IPS-15b (cell line): ENCODE measurements at regions not wholly inside any gene's neighbourhood (a gene's known extent, or its start where the extent isn't known, plus 50 kb on each side); places are given as distances from the start of the nearest gene placed in this dataset.
"Not testable (repeated sequence)": the region's sequence is repeated elsewhere in the genome, so short reads cannot be mapped to it uniquely, and the experiment has no call there.

Source experiments
- H3K27me3 ChIP-seq: one replicate; pipeline ENCODE4 v1.6.1; 2013; ENCODE audit warnings: low read length; ENCODE audit not compliant: control insufficient read depth, insufficient read depth
- H3K36me3 ChIP-seq: one replicate; pipeline ENCODE4 v1.6.1; 2013; ENCODE audit warnings: low read length; ENCODE audit not compliant: control insufficient read depth, insufficient read depth
- H3K4me1 ChIP-seq: one replicate; pipeline ENCODE4 v1.6.1; 2013; ENCODE audit warnings: mild to moderate bottlenecking, low read length; ENCODE audit not compliant: control insufficient read depth, insufficient read depth
- H3K4me3 ChIP-seq: one replicate; pipeline ENCODE4 v1.5.1; 2013; ENCODE audit warnings: low read depth, low read length
- H3K9ac ChIP-seq: one replicate; pipeline ENCODE4 v1.6.1; 2013; ENCODE audit warnings: low read depth, mild to moderate bottlenecking, low read length
- H3K9me3 ChIP-seq: one replicate; pipeline ENCODE4 v1.6.1; 2013; ENCODE audit warnings: mild to moderate bottlenecking, low read length; ENCODE audit not compliant: control insufficient read depth, insufficient read depth

GRCh38 chr7:88610942-88611341 lies 148.6 kb upstream of the ZNF804B start:
- H3K9ac ChIP-seq: no peak overlapping the region
- H3K27me3 ChIP-seq: no peaks in the 10 kb centered on the region
- no peaks in the 10 kb centered on the region for H3K4me1 ChIP-seq

DNA sequence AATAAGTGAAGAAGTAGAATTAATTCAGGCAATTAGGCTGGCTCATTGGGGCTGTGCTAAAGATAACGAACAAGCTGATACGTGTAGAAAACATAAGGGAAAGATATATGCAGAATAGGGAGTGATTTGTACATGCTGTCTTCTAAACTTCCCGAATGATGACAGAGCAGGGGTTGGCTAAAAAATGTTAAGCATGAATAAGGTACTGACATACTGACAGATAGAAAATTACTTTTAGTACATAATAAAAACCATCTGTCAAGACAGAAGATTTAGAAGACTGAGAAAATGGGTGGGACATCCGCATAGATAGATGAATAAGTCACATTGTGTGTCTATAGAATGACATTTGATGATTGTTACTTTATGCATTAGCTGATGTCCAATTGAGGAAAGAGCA lies 158.8 kb upstream of the ZNF804B start:
- H3K9me3 ChIP-seq: no peaks in the 10 kb centered on the region
- H3K4me1 ChIP-seq: peaks cover 4% of the 10 kb centered on the region
- H3K9ac ChIP-seq: no peak overlapping the region
- no peaks in the 10 kb centered on the region for H3K36me3 ChIP-seq
- H3K4me3 ChIP-seq: no peak overlapping the region
- no peaks in the 10 kb centered on the region for H3K27me3 ChIP-seq

More at GRCh38 chr7:88610942-88611341, 148.6 kb upstream of the ZNF804B start:
- no peak overlapping the region for H3K4me3 ChIP-seq
- no peaks in the 10 kb centered on the region for H3K36me3 ChIP-seq
- H3K9me3 ChIP-seq: no peaks in the 10 kb centered on the region

GRCh38 chr7:88599528-88599927 lies 160.0 kb upstream of the ZNF804B start:
- H3K36me3 ChIP-seq: no peaks in the 10 kb centered on the region
- no peak overlapping the region for H3K9ac ChIP-seq
- H3K4me1 ChIP-seq: peaks cover 4% of the 10 kb centered on the region
- H3K27me3 ChIP-seq: no peaks in the 10 kb centered on the region
- no peak overlapping the region for H3K4me3 ChIP-seq
- no peaks in the 10 kb centered on the region for H3K9me3 ChIP-seq

DNA sequence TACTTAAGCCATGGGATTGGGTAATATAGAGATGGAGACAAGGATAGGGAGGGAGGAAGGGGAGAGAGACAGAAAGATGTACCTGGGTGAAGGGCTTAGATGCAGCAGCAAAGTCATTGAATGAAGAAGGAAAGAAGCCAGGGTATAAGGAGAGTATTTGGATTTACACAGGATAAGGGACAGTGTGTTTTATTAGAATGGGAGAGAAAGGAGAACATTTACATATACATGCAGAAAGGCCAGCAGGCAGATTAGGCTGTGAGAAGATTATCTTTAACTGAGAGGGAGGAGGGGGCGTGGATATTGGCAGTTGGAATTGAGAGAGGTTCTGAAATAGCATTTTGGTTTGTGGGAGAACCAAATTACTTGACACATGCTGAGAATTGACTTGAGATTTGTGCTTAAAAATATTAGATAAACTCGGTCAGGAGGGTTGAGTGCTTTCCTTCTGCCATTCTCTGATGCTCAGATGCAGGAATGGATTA lies 161.5 kb upstream of the ZNF804B start:
- H3K4me3 ChIP-seq: no peak overlapping the region
- no peaks in the 10 kb centered on the region for H3K9me3 ChIP-seq
- no peaks in the 10 kb centered on the region for H3K36me3 ChIP-seq
- H3K27me3 ChIP-seq: no peaks in the 10 kb centered on the region
- H3K4me1 ChIP-seq: peaks cover 4% of the 10 kb centered on the region
- H3K9ac ChIP-seq: no peak overlapping the region

- H3K4me3 ChIP-seq: no peak overlapping the region
- no peak overlapping the region for H3K9ac ChIP-seq
- H3K27me3 ChIP-seq: no peaks in the 10 kb centered on the region
- no peaks in the 10 kb centered on the region for H3K36me3 ChIP-seq
- H3K4me1 ChIP-seq: peaks cover 4% of the 10 kb centered on the region
- no peaks in the 10 kb centered on the region for H3K9me3 ChIP-seq
These were observed 168.5 kb upstream of the ZNF804B start for GRCh38 chr7:88590963-88591362.

DNA sequence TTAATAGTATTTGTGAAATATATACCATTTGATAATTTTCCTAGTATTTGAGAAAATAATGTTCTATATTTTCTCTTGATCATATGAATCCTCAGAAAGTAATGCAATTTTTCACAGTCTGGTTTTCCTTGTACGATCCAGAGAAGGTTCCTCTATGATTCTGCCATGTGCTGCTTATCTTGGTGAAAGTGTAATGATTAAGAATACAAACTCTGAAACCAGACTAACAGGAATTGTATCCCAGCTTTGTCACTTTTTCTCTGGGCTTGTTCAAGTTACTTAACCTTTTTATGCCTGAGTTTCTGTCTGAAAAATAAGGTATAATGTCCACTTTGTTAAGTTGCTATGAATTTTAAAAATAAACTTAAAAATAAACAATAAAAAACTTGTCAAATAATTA lies 169.6 kb upstream of the ZNF804B start:
- no peaks in the 10 kb centered on the region for H3K36me3 ChIP-seq
- H3K9me3 ChIP-seq: no peaks in the 10 kb centered on the region
- H3K9ac ChIP-seq: no peak overlapping the region
- H3K4me1 ChIP-seq: peaks cover 4% of the 10 kb centered on the region
- no peaks in the 10 kb centered on the region for H3K27me3 ChIP-seq
- H3K4me3 ChIP-seq: no peak overlapping the region

DNA sequence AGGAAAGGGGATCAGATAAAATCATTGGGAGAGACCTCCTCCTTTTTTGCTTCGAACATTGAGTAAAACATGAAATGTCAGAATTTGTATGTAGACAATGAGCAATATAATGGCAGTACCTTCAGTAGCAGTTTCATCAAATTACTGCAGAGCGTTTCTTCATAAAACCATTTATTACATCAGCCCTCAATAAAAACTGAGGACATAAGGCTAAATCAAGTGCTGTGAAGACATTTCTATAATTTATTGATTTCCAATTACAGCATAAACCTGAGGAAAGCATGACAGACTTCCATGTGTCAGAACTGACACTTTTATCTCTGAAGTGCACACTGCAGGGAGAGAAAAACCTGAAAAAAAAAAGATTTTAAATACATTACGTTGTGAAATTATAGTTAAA lies 172.6 kb upstream of the ZNF804B start:
- H3K9me3 ChIP-seq: no peaks in the 10 kb centered on the region
- H3K4me3 ChIP-seq: no peak overlapping the region
- no peak overlapping the region for H3K9ac ChIP-seq
- H3K27me3 ChIP-seq: no peaks in the 10 kb centered on the region
- H3K36me3 ChIP-seq: no peaks in the 10 kb centered on the region
- peaks cover 4% of the 10 kb centered on the region for H3K4me1 ChIP-seq

DNA sequence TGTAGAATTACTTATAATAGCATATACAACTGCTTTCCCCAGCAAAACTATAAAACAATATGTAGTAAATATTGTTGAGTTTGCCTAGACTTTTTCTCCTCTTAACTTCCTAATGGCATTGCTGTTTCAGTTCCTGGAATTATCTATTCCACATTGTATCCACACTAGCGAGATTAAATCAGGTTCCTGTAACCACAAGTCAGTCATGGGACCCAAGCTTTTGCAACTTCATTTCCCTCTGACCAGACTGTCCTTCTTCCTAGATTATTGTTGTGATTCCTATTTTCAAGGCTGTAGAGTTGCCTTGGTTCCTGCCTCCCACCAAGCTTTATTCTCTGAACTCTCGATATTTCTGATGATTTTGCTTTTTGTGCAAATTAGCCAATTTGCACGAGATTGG lies 173.3 kb upstream of the ZNF804B start:
- Histone ChIP-seq H3K9ac (no peak overlapping the region), H3K4me1 (peaks cover 4% of the 10 kb centered on the region), H3K36me3 (no peaks in the 10 kb centered on the region), H3K9me3 (no peaks in the 10 kb centered on the region), H3K27me3 (no peaks in the 10 kb centered on the region), H3K4me3 (no peak overlapping the region)

DNA sequence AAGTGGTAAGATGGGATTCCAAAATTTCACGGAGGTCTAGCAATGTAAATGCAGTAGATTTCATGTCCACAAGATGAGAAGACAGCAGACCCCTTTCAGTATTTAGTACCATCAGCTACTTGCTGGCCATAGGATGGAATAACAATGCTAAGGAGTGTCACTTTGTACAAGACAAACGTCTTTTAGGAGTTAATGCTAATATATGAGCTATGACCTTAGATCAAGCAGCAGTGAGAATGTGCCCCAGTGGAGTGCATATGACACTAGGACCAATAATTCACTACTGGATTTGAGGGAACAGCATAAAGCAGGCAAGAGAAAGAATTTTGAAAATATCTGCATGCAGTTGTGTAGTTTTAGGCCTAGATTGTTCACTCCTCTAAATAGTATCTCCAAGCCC lies 182.8 kb upstream of the ZNF804B start:
- no peaks in the 10 kb centered on the region for H3K9me3 ChIP-seq
- no peaks in the 10 kb centered on the region for H3K4me1 ChIP-seq
- H3K27me3 ChIP-seq: no peaks in the 10 kb centered on the region
- H3K36me3 ChIP-seq: no peaks in the 10 kb centered on the region
- no peak overlapping the region for H3K9ac ChIP-seq
- no peak overlapping the region for H3K4me3 ChIP-seq

GRCh38 chr7:88566162-88566729 lies 193.3 kb upstream of the ZNF804B start:
- H3K27me3 ChIP-seq: no peaks in the 10 kb centered on the region
- no peaks in the 10 kb centered on the region for H3K36me3 ChIP-seq
- H3K4me3 ChIP-seq: no peak overlapping the region
- no peak overlapping the region for H3K9ac ChIP-seq
- peaks cover 5% of the 10 kb centered on the region for H3K4me1 ChIP-seq
- H3K9me3 ChIP-seq: no peaks in the 10 kb centered on the region

DNA sequence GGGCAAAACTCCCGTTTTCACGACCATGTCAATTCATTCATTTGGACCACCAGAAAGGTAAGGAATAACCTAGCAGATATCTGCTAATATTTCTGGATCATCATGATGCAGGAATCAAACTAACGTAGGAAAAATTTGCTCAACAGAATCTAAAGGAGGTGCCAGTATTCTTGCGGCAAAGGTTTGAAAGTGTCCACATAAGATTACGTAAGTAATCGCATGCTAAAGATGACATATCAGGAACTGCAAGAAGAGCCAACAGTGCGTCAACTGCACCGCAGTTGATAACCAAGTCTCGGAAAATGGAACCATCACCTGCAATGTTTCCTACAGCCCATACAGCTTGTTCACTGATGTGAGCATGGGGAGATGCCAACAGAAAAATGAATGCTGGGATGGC lies 194.1 kb upstream of the ZNF804B start:
- H3K4me3 ChIP-seq: no peak overlapping the region
- no peaks in the 10 kb centered on the region for H3K36me3 ChIP-seq
- H3K9me3 ChIP-seq: no peaks in the 10 kb centered on the region
- H3K4me1 ChIP-seq: peaks cover 5% of the 10 kb centered on the region
- no peaks in the 10 kb centered on the region for H3K27me3 ChIP-seq
- H3K9ac ChIP-seq: no peak overlapping the region

DNA sequence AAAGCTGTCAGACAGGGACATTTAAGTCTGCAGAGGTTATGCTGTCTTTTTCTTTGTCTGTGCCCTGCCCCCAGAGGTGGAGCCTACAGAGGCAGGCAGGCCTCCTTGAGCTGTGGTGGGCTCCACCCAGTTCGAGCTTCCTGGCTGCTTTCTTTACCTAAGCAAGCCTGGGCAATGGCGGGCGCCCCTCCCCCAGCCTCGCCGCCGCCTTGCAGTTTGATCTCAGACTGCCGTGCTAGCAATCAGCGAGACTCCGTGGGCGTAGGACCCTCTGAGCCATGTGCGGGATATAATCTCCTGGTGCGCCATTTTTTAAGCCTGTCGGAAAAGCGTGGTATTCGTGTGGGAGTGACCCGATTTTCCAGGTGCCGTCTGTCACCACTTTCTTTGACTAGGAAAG lies 203.1 kb upstream of the ZNF804B start:
- not testable (repeated sequence) for H3K9me3 ChIP-seq, H3K4me3 ChIP-seq, H3K36me3 ChIP-seq, H3K27me3 ChIP-seq, H3K9ac ChIP-seq, H3K4me1 ChIP-seq
